Peyer's patch (tissue), 4 donors: ENCODE measurements at regions not wholly inside any gene's neighbourhood (a gene's known extent, or its start where the extent isn't known, plus 50 kb on each side); places are given as distances from the start of the nearest gene placed in this dataset.

Experiments used
- DNase-seq, 3 donors: peaks; one replicate each; pipeline ENCODE4 v3.0.0-alpha.2; 2017 to 2019
- H3K27ac ChIP-seq, 4 donors: fragments of 200-600 bp; sonication (generic); one replicate each; pipeline ENCODE4 v1.5.1; 2016 to 2019
- H3K27me3 ChIP-seq, 2 donors: fragments of 200-600 bp; sonication (generic); one replicate each; pipeline ENCODE4 v1.5.1; 2019
- H3K36me3 ChIP-seq, 3 donors: fragments of 200-600 bp; sonication (generic); one replicate each; pipeline ENCODE4 v1.5.1; 2016 to 2019
- H3K4me1 ChIP-seq, 4 donors: fragments of 200-600 bp; sonication (generic); one replicate each; pipeline ENCODE4 v1.5.1; 2016 to 2019
- H3K4me3 ChIP-seq, 4 donors: fragments of 200-600 bp; sonication (generic); 1 replicate in 3 of 4; 2 replicates in 1 of 4; pipeline ENCODE4 v1.5.1; 2016 to 2019; ENCODE audit warnings: mild to moderate bottlenecking in 1 of 4
- H3K9me3 ChIP-seq, 4 donors: fragments of 200-600 bp; sonication (generic); one replicate each; pipeline ENCODE4 v1.5.1; 2016 to 2019; ENCODE audit warnings: mild to moderate bottlenecking in 1 of 4
- CTCF ChIP-seq, 6 experiments: fragments of 450-650 bp in 4 of 6; fragments of 200-600 bp in 2 of 6; sonication (generic) in 1 of 6; IDR thresholded peaks; one replicate each; pipeline ENCODE4 v1.5.1; 2017 to 2019; ENCODE audit warnings: antibody characterized with exemption in 6 of 6, mild to moderate bottlenecking in 3 of 6, moderate library complexity in 1 of 6
- POLR2A ChIP-seq, 2 donors: fragments of 450-650 bp; IDR thresholded peaks; one replicate each; pipeline ENCODE4 v1.5.1; 2017; ENCODE audit warnings: antibody characterized with exemption in 2 of 2, mild to moderate bottlenecking in 2 of 2, moderate library complexity in 2 of 2

- no peak overlapping the region for H3K4me3 ChIP-seq
- H3K4me1 ChIP-seq = no peaks in the 10 kb centered on the region
- no peaks in the 10 kb centered on the region for H3K36me3 ChIP-seq
- DNase-seq = no peak
- no peaks in the 10 kb centered on the region for H3K27me3 ChIP-seq
- no peak overlapping the region for H3K27ac ChIP-seq
- no peak for TF ChIP-seq CTCF (IDR thresholded peaks at IDR 0.05)
- TF ChIP-seq POLR2A (IDR thresholded peaks at IDR 0.05) = no peak
- no peaks in the 10 kb centered on the region for H3K9me3 ChIP-seq
Measured at GRCh38 chr16:17635183-17635582, 164.4 kb upstream of the XYLT1 start.

GRCh38 chr16:17633181-17633951 is 162.6 kb upstream of the XYLT1 start:
- Histone ChIP-seq H3K4me3 (no peak overlapping the region), H3K9me3 (no peaks in the 10 kb centered on the region), H3K36me3 (no peaks in the 10 kb centered on the region), H3K4me1 (no peaks in the 10 kb centered on the region), H3K27me3 (no peaks in the 10 kb centered on the region), H3K27ac (no peak overlapping the region)
- no peak for TF ChIP-seq POLR2A (IDR thresholded peaks at IDR 0.05)
- TF ChIP-seq CTCF (IDR thresholded peaks at IDR 0.05) = no peak
- DNase-seq = no peak

GRCh38 chr16:17632667-17633066 is 161.9 kb upstream of the XYLT1 start:
- Histone ChIP-seq H3K9me3 (no peaks in the 10 kb centered on the region), H3K27ac (no peak overlapping the region), H3K4me3 (no peak overlapping the region), H3K27me3 (no peaks in the 10 kb centered on the region), H3K4me1 (no peaks in the 10 kb centered on the region), H3K36me3 (no peaks in the 10 kb centered on the region)
- no peak for DNase-seq
- TF ChIP-seq CTCF (IDR thresholded peaks at IDR 0.05) = no peak
- TF ChIP-seq POLR2A (IDR thresholded peaks at IDR 0.05) = no peak

GRCh38 chr16:17629936-17630335 is 159.2 kb upstream of the XYLT1 start:
- no peak for DNase-seq
- no peak for TF ChIP-seq POLR2A (IDR thresholded peaks at IDR 0.05)
- TF ChIP-seq CTCF (IDR thresholded peaks at IDR 0.05) = no peak
- Histone ChIP-seq H3K36me3 (no peaks in the 10 kb centered on the region), H3K4me3 (no peak overlapping the region), H3K9me3 (peaks cover 0 to 8% (median 0%) of the 10 kb centered on the region in 4 donors), H3K27ac (no peak overlapping the region), H3K4me1 (no peaks in the 10 kb centered on the region), H3K27me3 (no peaks in the 10 kb centered on the region)

- DNase-seq = no peak
- H3K36me3 ChIP-seq = no peaks in the 10 kb centered on the region
- no peaks in the 10 kb centered on the region for H3K27me3 ChIP-seq
- H3K27ac ChIP-seq = no peak overlapping the region
- no peak for TF ChIP-seq CTCF (IDR thresholded peaks at IDR 0.05)
- TF ChIP-seq POLR2A (IDR thresholded peaks at IDR 0.05) = no peak
- H3K4me1 ChIP-seq = no peaks in the 10 kb centered on the region
- no peak overlapping the region for H3K4me3 ChIP-seq
- peaks cover 0 to 8% (median 0%) of the 10 kb centered on the region in 4 donors for H3K9me3 ChIP-seq
Measured at GRCh38 chr16:17628983-17629382, 158.2 kb upstream of the XYLT1 start.
